ENCODE measurements at regions not wholly inside any gene's neighbourhood (a gene's known extent, or its start where the extent isn't known, plus 50 kb on each side); places are given as distances from the start of the nearest gene placed in this dataset.

DNA sequence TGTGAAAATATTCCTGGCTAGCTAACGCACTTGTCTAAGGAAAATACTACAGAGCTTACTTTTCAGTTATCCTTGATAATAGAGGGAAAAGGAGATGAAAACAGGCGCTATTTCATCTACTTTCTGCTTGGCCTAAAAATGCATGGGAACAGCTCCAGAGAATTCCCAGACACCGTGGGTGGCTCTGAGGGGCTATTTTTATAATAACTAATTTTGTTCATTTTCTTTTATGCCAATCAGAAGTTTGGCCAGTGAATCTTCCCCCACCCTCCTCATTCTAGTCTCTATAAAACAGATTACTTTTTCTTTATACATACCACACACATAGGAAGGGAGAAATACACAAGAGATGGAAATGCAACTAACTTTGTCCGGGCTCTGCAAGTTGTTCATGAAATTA lies 322.9 kb downstream of the SETD4 start:
- Histone ChIP-seq H3K27me3 (no peaks in the 10 kb centered on the region), H3K4me1 (no peaks in the 10 kb centered on the region), H3K36me3 (no peaks in the 10 kb centered on the region), H3K27ac (no peak overlapping the region), H3K9me3 (no peaks in the 10 kb centered on the region), H3K4me3 (no peak overlapping the region)
- intact Hi-C loops (cut with DNase I): no loop called here
- TF ChIP-seq, protein P1, sequence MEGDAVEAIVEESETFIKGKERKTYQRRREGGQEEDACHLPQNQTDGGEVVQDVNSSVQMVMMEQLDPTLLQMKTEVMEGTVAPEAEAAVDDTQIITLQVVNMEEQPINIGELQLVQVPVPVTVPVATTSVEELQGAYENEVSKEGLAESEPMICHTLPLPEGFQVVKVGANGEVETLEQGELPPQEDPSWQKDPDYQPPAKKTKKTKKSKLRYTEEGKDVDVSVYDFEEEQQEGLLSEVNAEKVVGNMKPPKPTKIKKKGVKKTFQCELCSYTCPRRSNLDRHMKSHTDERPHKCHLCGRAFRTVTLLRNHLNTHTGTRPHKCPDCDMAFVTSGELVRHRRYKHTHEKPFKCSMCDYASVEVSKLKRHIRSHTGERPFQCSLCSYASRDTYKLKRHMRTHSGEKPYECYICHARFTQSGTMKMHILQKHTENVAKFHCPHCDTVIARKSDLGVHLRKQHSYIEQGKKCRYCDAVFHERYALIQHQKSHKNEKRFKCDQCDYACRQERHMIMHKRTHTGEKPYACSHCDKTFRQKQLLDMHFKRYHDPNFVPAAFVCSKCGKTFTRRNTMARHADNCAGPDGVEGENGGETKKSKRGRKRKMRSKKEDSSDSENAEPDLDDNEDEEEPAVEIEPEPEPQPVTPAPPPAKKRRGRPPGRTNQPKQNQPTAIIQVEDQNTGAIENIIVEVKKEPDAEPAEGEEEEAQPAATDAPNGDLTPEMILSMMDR (IDR thresholded peaks at IDR 0.05): no peak
- TF ChIP-seq POLR2A (IDR thresholded peaks at IDR 0.05): no peak
- WGBS (ENCODE audit: insufficient coverage, low coverage, low lambda C conversion rate, missing lambda C conversion rate): 79% methylated on average over 4 of the region's 4 CpGs
- DNase-seq (no peak), ATAC-seq (no peak)

DNA sequence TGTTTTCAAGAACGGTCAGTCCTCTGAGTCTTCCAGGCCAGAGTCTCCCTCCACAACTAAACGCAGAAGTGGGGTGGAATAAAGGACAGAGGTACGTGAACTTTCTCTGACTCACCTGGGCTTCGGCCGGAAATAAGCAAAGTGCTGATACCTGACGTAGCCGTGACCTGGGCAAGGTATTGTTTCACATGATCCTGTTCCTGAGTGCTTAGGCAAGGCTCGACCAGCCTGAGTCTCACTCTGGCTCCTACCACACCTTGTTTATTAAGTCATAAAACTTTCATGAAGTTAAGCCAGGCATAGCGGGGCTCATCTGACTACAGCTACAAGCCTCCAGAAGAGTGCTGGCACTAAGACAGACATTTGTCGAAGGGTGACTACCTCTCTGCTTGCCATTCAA lies 327.5 kb downstream of the SETD4 start:
- WGBS (ENCODE audit: insufficient coverage, low coverage, low lambda C conversion rate, missing lambda C conversion rate): 95% methylated on average over 6 of the region's 10 CpGs
- H3K36me3 ChIP-seq: no peaks in the 10 kb centered on the region
- intact Hi-C loops (cut with DNase I): no loop called here
- no peaks in the 10 kb centered on the region for H3K27me3 ChIP-seq
- H3K4me3 ChIP-seq: no peak overlapping the region
- TF ChIP-seq, protein P1 (IDR thresholded peaks at IDR 0.05): no peak
- no peak for TF ChIP-seq POLR2A (IDR thresholded peaks at IDR 0.05)
- H3K4me1 ChIP-seq: no peaks in the 10 kb centered on the region
- ATAC-seq (no peak), DNase-seq (no peak)
- H3K27ac ChIP-seq: no peak overlapping the region
- H3K9me3 ChIP-seq: no peaks in the 10 kb centered on the region

DNA sequence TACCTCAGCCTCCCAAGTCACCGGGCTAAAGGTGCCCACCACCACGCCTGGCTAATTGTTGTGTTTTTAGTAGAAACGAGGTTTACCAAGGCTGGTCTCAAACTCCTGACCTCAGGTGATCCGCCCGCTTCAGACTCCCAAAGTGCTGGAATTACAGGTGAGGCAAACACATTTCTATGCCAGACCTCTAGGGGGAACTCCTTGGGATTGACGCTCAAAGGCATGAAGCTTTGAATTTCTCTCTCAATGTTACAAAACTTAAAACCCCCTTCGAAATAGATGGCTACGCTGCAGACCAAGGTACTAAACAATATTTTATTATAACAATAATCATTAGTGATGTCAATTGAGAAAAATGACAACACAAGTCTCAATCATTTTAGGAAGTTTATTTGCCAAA lies 330.0 kb downstream of the SETD4 start:
- Histone ChIP-seq H3K9me3 (no peaks in the 10 kb centered on the region), H3K4me1 (no peaks in the 10 kb centered on the region), H3K36me3 (no peaks in the 10 kb centered on the region), H3K4me3 (no peak overlapping the region), H3K27me3 (peaks cover 0 to 5% of the 10 kb centered on the region in 2 donors), H3K27ac (no peak overlapping the region)
- DNase-seq: no peak
- intact Hi-C loops (cut with DNase I): no loop called here
- TF ChIP-seq POLR2A (IDR thresholded peaks at IDR 0.05): no peak
- TF ChIP-seq, protein P1 (IDR thresholded peaks at IDR 0.05): no peak
- 81% methylated on average over 8 of the region's 8 CpGs for WGBS (ENCODE audit: insufficient coverage, low coverage, low lambda C conversion rate, missing lambda C conversion rate)
- no peak for ATAC-seq

DNA sequence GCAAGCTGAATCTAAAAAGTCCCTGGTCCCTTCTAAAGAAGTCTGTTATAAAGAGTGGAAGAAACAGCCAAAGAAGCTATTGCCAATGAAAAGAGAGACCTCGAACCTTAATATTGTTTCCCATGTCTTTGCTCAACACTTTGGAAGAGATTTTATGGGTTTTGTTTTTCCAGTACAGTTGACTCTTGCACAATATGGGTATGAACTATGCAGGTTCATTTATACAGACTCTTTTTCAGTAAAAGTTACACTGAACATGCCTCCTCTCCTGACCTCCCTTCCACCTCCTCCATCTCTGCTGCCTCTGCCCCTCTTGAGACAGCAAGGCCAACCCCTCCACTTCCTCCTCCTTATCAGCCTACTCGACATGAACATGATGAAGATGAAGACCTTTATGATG lies 332.5 kb downstream of the SETD4 start:
- Histone ChIP-seq H3K36me3 (no peaks in the 10 kb centered on the region), H3K4me3 (no peak overlapping the region), H3K27ac (no peak overlapping the region), H3K9me3 (no peaks in the 10 kb centered on the region), H3K4me1 (no peaks in the 10 kb centered on the region), H3K27me3 (peaks cover 0 to 5% of the 10 kb centered on the region in 2 donors)
- 43% methylated on average over 2 of the region's 2 CpGs for WGBS (ENCODE audit: insufficient coverage, low coverage, low lambda C conversion rate, missing lambda C conversion rate)
- peak in 1 of 4 donors; percentile 19 for ATAC-seq
- intact Hi-C loops (cut with DNase I): no loop called here
- TF ChIP-seq POLR2A (IDR thresholded peaks at IDR 0.05): no peak
- TF ChIP-seq, protein P1 (IDR thresholded peaks at IDR 0.05): no peak
- DNase-seq: no peak

DNA sequence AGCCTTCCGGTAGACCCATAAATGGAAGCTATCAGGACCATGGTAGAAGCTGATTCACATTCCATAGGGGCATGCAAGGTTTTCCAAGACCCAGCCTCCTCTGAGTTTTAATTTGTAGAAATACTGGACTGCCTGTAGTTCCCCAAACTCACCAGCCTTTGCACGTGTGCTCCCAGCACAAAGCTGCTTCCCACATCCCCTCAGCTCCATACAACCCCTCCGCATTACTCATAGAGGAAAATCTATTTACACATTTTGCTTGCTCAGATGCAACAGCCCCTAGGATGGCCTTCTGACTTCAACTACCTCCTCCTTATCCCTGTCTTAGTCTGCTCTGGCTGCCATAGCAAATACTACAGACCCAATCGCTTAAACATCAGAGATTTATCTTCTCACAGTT lies 336.2 kb downstream of the SETD4 start:
- no peak overlapping the region for H3K4me3 ChIP-seq
- peaks cover 0 to 5% of the 10 kb centered on the region in 2 donors for H3K27me3 ChIP-seq
- intact Hi-C loops (cut with DNase I): no loop called here
- DNase-seq (no peak), ATAC-seq (no peak)
- no peaks in the 10 kb centered on the region for H3K36me3 ChIP-seq
- no peaks in the 10 kb centered on the region for H3K4me1 ChIP-seq
- TF ChIP-seq, protein P1 (IDR thresholded peaks at IDR 0.05): no peak
- no peak for TF ChIP-seq POLR2A (IDR thresholded peaks at IDR 0.05)
- WGBS (ENCODE audit: insufficient coverage, low coverage, low lambda C conversion rate, missing lambda C conversion rate): 86% methylated on average over 4 of the region's 4 CpGs
- no peaks in the 10 kb centered on the region for H3K9me3 ChIP-seq
- no peak overlapping the region for H3K27ac ChIP-seq
